Hepatocyte (in vitro differentiated cells): ENCODE measurements at regions not wholly inside any gene's neighbourhood (a gene's known extent, or its start where the extent isn't known, plus 50 kb on each side); places are given as distances from the start of the nearest gene placed in this dataset.

Experiments used
- DNase-seq: peaks from one replicate; pipeline ENCODE4 v3.0.0-alpha.2; 2016; ENCODE audit warnings: low spot score
- H2AFZ ChIP-seq: fragments of 200-600 bp; sonication (generic); 2 replicates; pipeline ENCODE4 v1.6.0; 2016; ENCODE audit warnings: antibody characterized with exemption, mild to moderate bottlenecking
- H3K27ac ChIP-seq: fragments of 200-600 bp; sonication (generic); 2 replicates; pipeline ENCODE4 v1.5.1; 2016; ENCODE audit warnings: mild to moderate bottlenecking
- H3K27me3 ChIP-seq: fragments of 200-600 bp; sonication (generic); 2 replicates; pipeline ENCODE4 v1.6.1; 2016
- H3K36me3 ChIP-seq: fragments of 200-600 bp; sonication (generic); replicated peaks from 2 replicates; pipeline ENCODE4 v1.5.1; 2016; ENCODE audit warnings: low read depth; ENCODE audit not compliant: insufficient read depth
- H3K4me1 ChIP-seq: fragments of 200-600 bp; sonication (generic); 2 replicates; pipeline ENCODE4 v1.5.1; 2016; ENCODE audit warnings: mild to moderate bottlenecking, moderate library complexity; ENCODE audit not compliant: insufficient read depth
- H3K4me2 ChIP-seq: fragments of 200-600 bp; sonication (generic); 2 replicates; pipeline ENCODE4 v1.6.0; 2016
- H3K4me3 ChIP-seq: fragments of 200-600 bp; sonication (generic); 2 replicates; pipeline ENCODE4 v1.5.1; 2016; ENCODE audit warnings: mild to moderate bottlenecking
- H3K79me2 ChIP-seq: fragments of 200-600 bp; sonication (generic); 2 replicates; pipeline ENCODE4 v1.6.0; 2017; ENCODE audit warnings: mild to moderate bottlenecking
- H3K9me2 ChIP-seq: fragments of 200-600 bp; sonication (generic); replicated peaks from 2 replicates; pipeline ENCODE4 v1.6.0; 2017; ENCODE audit warnings: mild to moderate bottlenecking; ENCODE audit not compliant: insufficient read depth
- H3K9me3 ChIP-seq: fragments of 200-600 bp; sonication (generic); 2 replicates; pipeline ENCODE4 v1.5.1; 2016; ENCODE audit warnings: low read depth, mild to moderate bottlenecking
- H4K20me1 ChIP-seq: fragments of 200-600 bp; sonication (generic); 2 replicates; pipeline ENCODE4 v1.6.0; 2016; ENCODE audit warnings: mild to moderate bottlenecking; ENCODE audit not compliant: insufficient read depth, poor library complexity, severe bottlenecking
- EZH2 ChIP-seq: fragments of 200-600 bp; sonication (generic); IDR thresholded peaks from 2 replicates; pipeline ENCODE4 v1.6.1; 2016; ENCODE audit warnings: antibody characterized with exemption, mild to moderate bottlenecking, borderline replicate concordance
- EZH2phosphoT487 ChIP-seq: fragments of 200-600 bp; sonication (generic); IDR thresholded peaks from one replicate; pipeline ENCODE4 v1.6.1; 2018; ENCODE audit warnings: antibody characterized with exemption, mild to moderate bottlenecking, low read depth, moderate library complexity; ENCODE audit not compliant: unreplicated experiment, severe bottlenecking
- WGBS: methylation state at CpG from one replicate; pipeline ENCODE4 v1.1.6; 2016; ENCODE audit warnings: low lambda C conversion rate; ENCODE audit errors: missing lambda C conversion rate; 5-methylcytosine and 5-hydroxymethylcytosine counted together
- TF ChIP-seq, protein P1 (sequence below): fragments of 200-600 bp; sonication (generic); IDR thresholded peaks from 2 replicates; pipeline ENCODE4 v1.5.1; 2016; ENCODE audit warnings: antibody characterized with exemption, mild to moderate bottlenecking; ENCODE audit not compliant: poor library complexity

DNA sequence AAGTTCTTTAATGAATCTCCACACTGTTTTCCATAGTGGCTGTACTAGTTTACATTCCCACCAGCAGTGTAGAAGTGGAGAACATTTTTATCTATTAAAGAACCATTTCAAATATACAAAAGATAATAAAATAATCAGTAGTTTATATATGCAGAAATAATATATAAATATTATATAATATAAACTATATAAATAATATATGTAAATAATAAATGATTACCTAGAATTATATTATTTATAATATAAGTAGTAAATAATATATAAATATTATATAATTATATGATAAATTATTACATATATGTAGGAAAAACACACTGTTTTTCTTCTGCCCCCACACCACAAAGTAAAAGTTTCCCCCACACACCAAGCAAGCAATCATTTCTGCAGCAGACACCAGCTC lies 83.5 kb upstream of the NEUROD6 start:
- DNase-seq = no peak
- Histone ChIP-seq H3K4me1 (no peaks in the 10 kb centered on the region), H3K27me3 (no peaks in the 10 kb centered on the region), H3K27ac (no peak overlapping the region), H3K36me3 (no peaks in the 10 kb centered on the region), H2AFZ (no peak overlapping the region), H3K4me2 (no peak overlapping the region), H4K20me1 (no peaks in the 10 kb centered on the region), H3K4me3 (no peak overlapping the region), H3K9me2 (no peaks in the 10 kb centered on the region), H3K9me3 (no peaks in the 10 kb centered on the region), H3K79me2 (no peaks in the 10 kb centered on the region)
- TF ChIP-seq EZH2 = no peak
- TF ChIP-seq EZH2phosphoT487 = no peak
- TF ChIP-seq, protein P1, sequence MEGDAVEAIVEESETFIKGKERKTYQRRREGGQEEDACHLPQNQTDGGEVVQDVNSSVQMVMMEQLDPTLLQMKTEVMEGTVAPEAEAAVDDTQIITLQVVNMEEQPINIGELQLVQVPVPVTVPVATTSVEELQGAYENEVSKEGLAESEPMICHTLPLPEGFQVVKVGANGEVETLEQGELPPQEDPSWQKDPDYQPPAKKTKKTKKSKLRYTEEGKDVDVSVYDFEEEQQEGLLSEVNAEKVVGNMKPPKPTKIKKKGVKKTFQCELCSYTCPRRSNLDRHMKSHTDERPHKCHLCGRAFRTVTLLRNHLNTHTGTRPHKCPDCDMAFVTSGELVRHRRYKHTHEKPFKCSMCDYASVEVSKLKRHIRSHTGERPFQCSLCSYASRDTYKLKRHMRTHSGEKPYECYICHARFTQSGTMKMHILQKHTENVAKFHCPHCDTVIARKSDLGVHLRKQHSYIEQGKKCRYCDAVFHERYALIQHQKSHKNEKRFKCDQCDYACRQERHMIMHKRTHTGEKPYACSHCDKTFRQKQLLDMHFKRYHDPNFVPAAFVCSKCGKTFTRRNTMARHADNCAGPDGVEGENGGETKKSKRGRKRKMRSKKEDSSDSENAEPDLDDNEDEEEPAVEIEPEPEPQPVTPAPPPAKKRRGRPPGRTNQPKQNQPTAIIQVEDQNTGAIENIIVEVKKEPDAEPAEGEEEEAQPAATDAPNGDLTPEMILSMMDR = no peak

GRCh38 chr7:31432176-31432575 lies 81.7 kb upstream of the ITPRID1 start:
- H3K4me3 ChIP-seq = no peak overlapping the region
- H3K4me1 ChIP-seq = no peaks in the 10 kb centered on the region
- H3K4me2 ChIP-seq = no peak overlapping the region
- TF ChIP-seq EZH2phosphoT487 (no peak), EZH2 (no peak)
- TF ChIP-seq, protein P1 = no peak
- no peaks in the 10 kb centered on the region for H3K79me2 ChIP-seq
- no peak for DNase-seq
- no peaks in the 10 kb centered on the region for H3K36me3 ChIP-seq
- no peaks in the 10 kb centered on the region for H3K9me2 ChIP-seq
- H3K27me3 ChIP-seq = no peaks in the 10 kb centered on the region
- H4K20me1 ChIP-seq = no peaks in the 10 kb centered on the region
- no peak overlapping the region for H3K27ac ChIP-seq
- H3K9me3 ChIP-seq = no peaks in the 10 kb centered on the region
- H2AFZ ChIP-seq = no peak overlapping the region

DNA sequence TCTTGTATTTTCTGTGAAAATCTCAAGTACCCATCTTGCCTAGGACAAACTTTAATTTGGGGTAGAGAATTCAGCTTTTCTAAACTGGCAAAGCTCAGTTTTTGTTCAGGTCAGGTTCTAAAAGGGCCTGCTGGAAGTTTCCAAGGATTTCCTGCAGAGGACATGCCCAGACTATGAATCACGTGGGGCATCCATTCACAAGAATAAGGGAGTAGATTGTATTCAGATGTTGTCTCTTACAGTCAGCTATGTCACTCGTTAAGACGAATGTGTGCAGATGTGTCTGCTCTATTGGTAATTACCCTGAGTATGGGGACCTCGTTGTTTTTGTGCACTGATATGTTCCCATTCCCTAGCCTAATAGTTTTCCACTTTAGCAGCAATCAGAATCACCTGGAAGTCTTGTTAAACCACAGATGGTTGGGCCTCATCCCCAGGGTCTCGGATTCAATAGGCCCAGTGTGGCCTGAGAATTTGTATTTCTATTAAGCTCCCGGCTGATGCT lies 81.0 kb upstream of the ITPRID1 start:
- 61% methylated on average over 6 of the region's 6 CpGs for WGBS
- TF ChIP-seq, protein P1 = no peak
- TF ChIP-seq EZH2 (no peak), EZH2phosphoT487 (no peak)

GRCh38 chr7:31437250-31437865 lies 76.5 kb upstream of the ITPRID1 start:
- no peak for TF ChIP-seq EZH2phosphoT487
- TF ChIP-seq, protein P1 = no peak
- TF ChIP-seq EZH2 = no peak
- no peaks in the 10 kb centered on the region for H3K9me2 ChIP-seq
- H3K27me3 ChIP-seq = no peaks in the 10 kb centered on the region
- H2AFZ ChIP-seq = no peak overlapping the region
- no peak overlapping the region for H3K27ac ChIP-seq
- no peak overlapping the region for H3K4me3 ChIP-seq
- H3K4me2 ChIP-seq = no peak overlapping the region
- no peaks in the 10 kb centered on the region for H3K79me2 ChIP-seq
- H3K36me3 ChIP-seq = no peaks in the 10 kb centered on the region
- no peaks in the 10 kb centered on the region for H3K4me1 ChIP-seq
- DNase-seq = no peak
- H3K9me3 ChIP-seq = no peaks in the 10 kb centered on the region
- no peaks in the 10 kb centered on the region for H4K20me1 ChIP-seq
- 85% methylated on average over 4 of the region's 4 CpGs for WGBS

More for the DNA sequence above, 81.0 kb upstream of the ITPRID1 start:
- H3K9me2 ChIP-seq = no peaks in the 10 kb centered on the region
- H3K27me3 ChIP-seq = no peaks in the 10 kb centered on the region
- no peak overlapping the region for H2AFZ ChIP-seq
- H3K4me3 ChIP-seq = no peak overlapping the region
- H3K4me2 ChIP-seq = no peak overlapping the region
- no peaks in the 10 kb centered on the region for H3K36me3 ChIP-seq
- H3K27ac ChIP-seq = no peak overlapping the region
- H3K9me3 ChIP-seq = no peaks in the 10 kb centered on the region
- H3K4me1 ChIP-seq = no peaks in the 10 kb centered on the region
- no peaks in the 10 kb centered on the region for H4K20me1 ChIP-seq
- no peak for DNase-seq
- H3K79me2 ChIP-seq = no peaks in the 10 kb centered on the region
